ENCODE measurements at regions not wholly inside any gene's neighbourhood (a gene's known extent, or its start where the extent isn't known, plus 50 kb on each side); places are given as distances from the start of the nearest gene placed in this dataset.
"Not testable (repeated sequence)": the region's sequence is repeated elsewhere in the genome, so short reads cannot be mapped to it uniquely, and the experiment has no call there.

- DNase-seq (ENCODE audit: extremely low read depth, low read depth), result not testable (repeated sequence)
Observed at GRCh38 chr1:148432318-148432717, 50.8 kb downstream of the PPIAL4G start.

- DNase-seq (ENCODE audit: extremely low read depth, low read depth), result not testable (repeated sequence)
Observed at GRCh38 chr1:148429856-148430255, 53.2 kb downstream of the PPIAL4G start.

GRCh38 chr1:148426940-148427611 is 56.0 kb downstream of the PPIAL4G start:
- not testable (repeated sequence) for DNase-seq (ENCODE audit: extremely low read depth, low read depth)

- DNase-seq (ENCODE audit: extremely low read depth, low read depth), result not testable (repeated sequence)
Observed at GRCh38 chr1:148426385-148426784, 56.7 kb downstream of the PPIAL4G start.

- not testable (repeated sequence) for DNase-seq (ENCODE audit: extremely low read depth, low read depth)
Observed at GRCh38 chr1:148424143-148425003, 58.7 kb downstream of the PPIAL4G start.

- not testable (repeated sequence) for DNase-seq (ENCODE audit: extremely low read depth, low read depth)
Observed at GRCh38 chr1:148422921-148423320, 60.2 kb downstream of the PPIAL4G start.

- not testable (repeated sequence) for DNase-seq (ENCODE audit: extremely low read depth, low read depth)
Observed at GRCh38 chr1:148417241-148417640, 65.9 kb downstream of the PPIAL4G start.

- not testable (repeated sequence) for DNase-seq (ENCODE audit: extremely low read depth, low read depth)
Observed at GRCh38 chr1:148413385-148413784, 69.7 kb downstream of the PPIAL4G start.

- DNase-seq (ENCODE audit: extremely low read depth, low read depth), result not testable (repeated sequence)
Observed at GRCh38 chr1:148404786-148405568, 78.1 kb downstream of the PPIAL4G start.

GRCh38 chr1:148403925-148404324 is 79.2 kb downstream of the PPIAL4G start:
- DNase-seq (ENCODE audit: extremely low read depth, low read depth), result not testable (repeated sequence)

GRCh38 chr1:148403085-148403456 is 80.0 kb downstream of the PPIAL4G start:
- DNase-seq (ENCODE audit: extremely low read depth, low read depth), result not testable (repeated sequence)

GRCh38 chr1:148402152-148403084 is 80.7 kb downstream of the PPIAL4G start:
- DNase-seq (ENCODE audit: extremely low read depth, low read depth), result peak; percentile 84

GRCh38 chr1:148397516-148397915 is 85.6 kb downstream of the PPIAL4G start:
- DNase-seq (ENCODE audit: extremely low read depth, low read depth), result not testable (repeated sequence)

GRCh38 chr1:148392505-148392904 is 90.6 kb downstream of the PPIAL4G start:
- not testable (repeated sequence) for DNase-seq (ENCODE audit: extremely low read depth, low read depth)

- not testable (repeated sequence) for DNase-seq (ENCODE audit: extremely low read depth, low read depth)
Observed at GRCh38 chr1:148391323-148391722, 91.8 kb downstream of the PPIAL4G start.

GRCh38 chr1:148389027-148389339 is 94.1 kb downstream of the PPIAL4G start:
- DNase-seq (ENCODE audit: extremely low read depth, low read depth), result no peak

- peak; percentile 97 for DNase-seq (ENCODE audit: extremely low read depth, low read depth)
Observed at GRCh38 chr1:148388260-148389026, 94.7 kb downstream of the PPIAL4G start.

GRCh38 chr1:148387949-148388259 is 95.2 kb downstream of the PPIAL4G start:
- not testable (repeated sequence) for DNase-seq (ENCODE audit: extremely low read depth, low read depth)

Measured in NCI-H460 (cell line).